Trophoblast cell (in vitro differentiated cells and primary cell): ENCODE measurements at regions not wholly inside any gene's neighbourhood (a gene's known extent, or its start where the extent isn't known, plus 50 kb on each side); places are given as distances from the start of the nearest gene placed in this dataset.

Experiments used
- DNase-seq, 2 donors: peaks; one replicate each; pipeline ENCODE4 v3.0.0-alpha.2; 2016
- H2AFZ ChIP-seq: 2 replicates; pipeline ENCODE4 v1.6.1; 2013; ENCODE audit warnings: low read length, moderate library complexity, mild to moderate bottlenecking; ENCODE audit not compliant: insufficient read depth, poor library complexity
- H2AK5ac ChIP-seq: 2 replicates; pipeline ENCODE4 v1.6.1; 2013; ENCODE audit warnings: mild to moderate bottlenecking, low read length
- H2BK120ac ChIP-seq: 2 replicates; pipeline ENCODE4 v1.6.1; 2013; ENCODE audit warnings: low read length, mild to moderate bottlenecking, moderate library complexity; ENCODE audit not compliant: insufficient read depth, poor library complexity
- H2BK12ac ChIP-seq: 2 replicates; pipeline ENCODE4 v1.6.1; 2013; ENCODE audit warnings: mild to moderate bottlenecking, low read length, moderate library complexity
- H2BK5ac ChIP-seq: 2 replicates; pipeline ENCODE4 v1.6.1; 2013; ENCODE audit warnings: low read length, low read depth, moderate library complexity, mild to moderate bottlenecking; ENCODE audit not compliant: poor library complexity
- H3K14ac ChIP-seq: 2 replicates; pipeline ENCODE4 v1.6.1; 2013; ENCODE audit warnings: mild to moderate bottlenecking, low read length
- H3K18ac ChIP-seq: 2 replicates; pipeline ENCODE4 v1.6.1; 2013; ENCODE audit warnings: mild to moderate bottlenecking, low read length
- H3K23ac ChIP-seq: 2 replicates; pipeline ENCODE4 v1.6.1; 2013; ENCODE audit warnings: low read length
- H3K27ac ChIP-seq: 2 replicates; pipeline ENCODE4 v1.5.1; 2013; ENCODE audit warnings: low read depth, mild to moderate bottlenecking, inconsistent platforms, low read length, moderate library complexity
- H3K27me3 ChIP-seq: 2 replicates; pipeline ENCODE4 v1.6.1; 2013; ENCODE audit warnings: inconsistent platforms, mild to moderate bottlenecking, low read length, moderate library complexity; ENCODE audit not compliant: insufficient read depth
- H3K36me3 ChIP-seq, 2 experiments: 1 replicate in 1 of 2; 2 replicates in 1 of 2; pipeline ENCODE4 v1.6.1; 2013; ENCODE audit warnings: low read length in 2 of 2, mild to moderate bottlenecking in 2 of 2, moderate library complexity in 1 of 2; ENCODE audit not compliant: insufficient read depth in 2 of 2, control insufficient read depth in 1 of 2
- H3K4ac ChIP-seq: 2 replicates; pipeline ENCODE4 v1.6.1; 2013; ENCODE audit warnings: low read depth, mild to moderate bottlenecking, low read length, moderate library complexity
- H3K4me1 ChIP-seq, 2 experiments: 1 replicate in 1 of 2; 2 replicates in 1 of 2; pipeline ENCODE4 v1.6.1; 2013; ENCODE audit warnings: low read length in 2 of 2, mild to moderate bottlenecking in 2 of 2, moderate library complexity in 1 of 2; ENCODE audit not compliant: insufficient read depth in 2 of 2, control insufficient read depth in 1 of 2
- H3K4me2 ChIP-seq: 2 replicates; pipeline ENCODE4 v1.6.1; 2013; ENCODE audit warnings: inconsistent platforms, mild to moderate bottlenecking, low read length, moderate library complexity
- H3K4me3 ChIP-seq: 2 replicates; pipeline ENCODE4 v1.5.1; 2013; ENCODE audit warnings: mild to moderate bottlenecking, low read depth, low read length, inconsistent platforms
- H3K79me1 ChIP-seq: one replicate; pipeline ENCODE4 v1.6.1; 2013; ENCODE audit warnings: low read length
- H3K79me2 ChIP-seq: 2 replicates; pipeline ENCODE4 v1.6.1; 2013; ENCODE audit warnings: low read length, mild to moderate bottlenecking; ENCODE audit not compliant: control insufficient read depth, insufficient read depth, poor library complexity
- H3K9ac ChIP-seq: 2 replicates; pipeline ENCODE4 v1.6.1; 2013; ENCODE audit warnings: mild to moderate bottlenecking, low read length
- H3K9me3 ChIP-seq: 2 replicates; pipeline ENCODE4 v1.6.1; 2013; ENCODE audit warnings: low read depth, mild to moderate bottlenecking, control low read depth, inconsistent platforms, low read length; ENCODE audit not compliant: insufficient read depth
- H4K12ac ChIP-seq: 2 replicates; pipeline ENCODE4 v1.6.1; 2013; ENCODE audit warnings: low read depth, mild to moderate bottlenecking, low read length, moderate library complexity
- H4K8ac ChIP-seq: 2 replicates; pipeline ENCODE4 v1.6.1; 2013; ENCODE audit warnings: low read depth, mild to moderate bottlenecking, low read length, moderate library complexity
- H4K91ac ChIP-seq: one replicate; pipeline ENCODE4 v1.6.1; 2013; ENCODE audit warnings: low read depth, mild to moderate bottlenecking, low read length, moderate library complexity
- WGBS: extraction: QIAGEN DNeasy Blood & Tissue Kit; methylation state at CpG from one replicate; pipeline ENCODE4 v1.1.7; 2013; ENCODE audit warnings: missing lambda C conversion rate; ENCODE audit not compliant: insufficient read length, insufficient coverage; ENCODE audit errors: extremely low coverage; 5-methylcytosine and 5-hydroxymethylcytosine counted together

DNA sequence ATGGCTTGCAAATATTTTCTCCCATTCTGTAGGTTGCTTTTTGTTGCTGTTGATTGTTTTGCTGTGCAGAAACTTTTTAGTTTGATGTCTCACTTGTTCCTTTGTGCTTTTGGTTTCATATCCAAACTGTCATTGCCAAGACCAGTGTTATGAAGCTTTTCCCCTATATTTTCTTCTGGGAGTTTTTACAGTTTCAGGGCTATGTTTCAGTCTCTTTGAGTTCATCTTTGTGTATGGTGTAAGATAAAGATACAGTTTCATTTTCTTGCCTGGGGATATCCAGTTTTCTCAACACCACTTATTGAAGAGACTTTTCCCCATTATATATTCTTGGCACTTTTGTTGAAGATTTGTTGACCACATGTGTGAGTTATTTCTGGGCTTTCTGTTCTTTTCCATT lies 139.9 kb downstream of the MRPL57 start:
- H3K23ac ChIP-seq, result no peak overlapping the region
- H2AK5ac ChIP-seq, result no peak overlapping the region
- H3K79me2 ChIP-seq, result no peaks in the 10 kb centered on the region
- H3K79me1 ChIP-seq, result no peaks in the 10 kb centered on the region
- peaks cover 3% of the 10 kb centered on the region for H3K9me3 ChIP-seq
- H3K27me3 ChIP-seq, result no peaks in the 10 kb centered on the region
- no peak overlapping the region for H4K12ac ChIP-seq
- H2BK120ac ChIP-seq, result no peak overlapping the region
- H3K4me1 ChIP-seq, result no peaks in the 10 kb centered on the region
- no peak overlapping the region for H2AFZ ChIP-seq
- H3K18ac ChIP-seq, result no peak overlapping the region
- no peak overlapping the region for H3K4me2 ChIP-seq
- H3K4ac ChIP-seq, result no peak overlapping the region
- no peak for DNase-seq
- H2BK12ac ChIP-seq, result no peak overlapping the region
- no peak overlapping the region for H4K8ac ChIP-seq
- no peak overlapping the region for H2BK5ac ChIP-seq
- no peak overlapping the region for H3K14ac ChIP-seq
- no peak overlapping the region for H3K4me3 ChIP-seq
- H3K36me3 ChIP-seq, result no peaks in the 10 kb centered on the region
- H3K9ac ChIP-seq, result no peak overlapping the region
- H4K91ac ChIP-seq, result no peak overlapping the region
- H3K27ac ChIP-seq, result no peak overlapping the region

DNA sequence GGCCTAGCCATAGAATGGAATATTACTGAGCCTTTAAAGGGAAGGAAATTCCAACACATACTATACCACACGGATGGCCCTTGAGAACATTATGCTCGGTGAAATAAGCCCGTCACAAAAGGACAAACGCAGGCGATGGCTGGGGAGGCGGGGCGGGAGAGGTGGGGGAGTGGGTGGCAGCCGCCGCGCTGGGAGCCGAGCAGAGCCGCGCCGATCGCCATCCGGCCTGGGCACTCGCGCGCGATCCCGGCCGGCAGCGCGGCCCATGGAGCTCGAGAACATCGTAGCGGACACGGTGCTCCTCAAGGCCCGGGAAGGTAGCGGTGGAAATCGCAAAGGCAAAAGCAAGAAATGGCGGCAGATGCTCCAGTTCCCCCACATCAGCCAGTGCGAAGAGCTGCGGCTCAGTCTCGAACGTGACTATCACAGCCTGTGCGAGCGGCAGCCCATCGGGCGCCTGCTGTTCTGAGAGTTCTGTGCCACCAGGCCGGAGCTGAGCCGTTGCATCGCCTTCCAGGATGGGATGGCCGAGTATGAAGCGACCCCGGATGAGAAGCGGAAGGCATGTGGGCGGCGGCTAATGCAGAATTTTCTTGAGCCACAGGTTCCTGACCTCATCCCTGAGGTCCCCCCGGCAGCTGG lies 140.1 kb downstream of the ZDHHC20 start:
- H3K4ac ChIP-seq, result no peak overlapping the region
- H3K27me3 ChIP-seq, result no peaks in the 10 kb centered on the region
- H2BK12ac ChIP-seq, result no peak overlapping the region
- H3K23ac ChIP-seq, result no peak overlapping the region
- no peak for DNase-seq
- H4K12ac ChIP-seq, result no peak overlapping the region
- no peak overlapping the region for H2AFZ ChIP-seq
- no peak overlapping the region for H2AK5ac ChIP-seq
- no peaks in the 10 kb centered on the region for H3K79me1 ChIP-seq
- H3K14ac ChIP-seq, result no peak overlapping the region
- H3K4me2 ChIP-seq, result no peak overlapping the region
- no peak overlapping the region for H3K27ac ChIP-seq
- no peak overlapping the region for H3K4me3 ChIP-seq
- H3K79me2 ChIP-seq, result no peaks in the 10 kb centered on the region
- H3K18ac ChIP-seq, result no peak overlapping the region
- no peak overlapping the region for H2BK5ac ChIP-seq
- no peak overlapping the region for H2BK120ac ChIP-seq
- peaks cover 3% of the 10 kb centered on the region for H3K9me3 ChIP-seq
- H3K4me1 ChIP-seq, result no peaks in the 10 kb centered on the region
- H4K8ac ChIP-seq, result no peak overlapping the region
- H4K91ac ChIP-seq, result no peak overlapping the region
- H3K9ac ChIP-seq, result no peak overlapping the region
- no CpG with 5 or more reads among the region's 50 CpGs for WGBS
- H3K36me3 ChIP-seq, result no peaks in the 10 kb centered on the region

- Histone ChIP-seq H3K4me3 (no peak overlapping the region), H3K27ac (no peak overlapping the region), H3K27me3 (no peaks in the 10 kb centered on the region), H3K36me3 (no peaks in the 10 kb centered on the region), H3K79me1 (no peaks in the 10 kb centered on the region), H3K23ac (no peak overlapping the region), H4K12ac (no peak overlapping the region), H3K4me2 (no peak overlapping the region), H3K14ac (no peak overlapping the region), H2AK5ac (no peak overlapping the region), H4K8ac (no peak overlapping the region), H3K4ac (no peak overlapping the region), H2BK5ac (no peak overlapping the region), H3K18ac (no peak overlapping the region), H4K91ac (no peak overlapping the region), H3K79me2 (no peaks in the 10 kb centered on the region), H3K4me1 (no peaks in the 10 kb centered on the region), H2AFZ (no peak overlapping the region), H2BK12ac (no peak overlapping the region), H3K9me3 (peaks cover 3% of the 10 kb centered on the region), H3K9ac (no peak overlapping the region), H2BK120ac (no peak overlapping the region)
- no peak for DNase-seq
- WGBS, result no CpG with 5 or more reads among the region's 40 CpGs
Measured at GRCh38 chr13:21319869-21320641, 139.0 kb downstream of the ZDHHC20 start.

GRCh38 chr13:21320642-21321034 lies 138.5 kb downstream of the ZDHHC20 start:
- Histone ChIP-seq H2AFZ (no peak overlapping the region), H3K18ac (no peak overlapping the region), H2BK120ac (no peak overlapping the region), H3K27ac (no peak overlapping the region), H4K8ac (no peak overlapping the region), H2BK5ac (no peak overlapping the region), H3K79me2 (no peaks in the 10 kb centered on the region), H3K14ac (no peak overlapping the region), H2AK5ac (no peak overlapping the region), H3K4me3 (no peak overlapping the region), H3K9ac (no peak overlapping the region), H3K27me3 (no peaks in the 10 kb centered on the region), H3K4me1 (no peaks in the 10 kb centered on the region), H3K36me3 (no peaks in the 10 kb centered on the region), H2BK12ac (no peak overlapping the region), H4K91ac (no peak overlapping the region), H3K79me1 (no peaks in the 10 kb centered on the region), H4K12ac (no peak overlapping the region), H3K4me2 (no peak overlapping the region), H3K4ac (no peak overlapping the region), H3K9me3 (peaks cover 3% of the 10 kb centered on the region), H3K23ac (no peak overlapping the region)
- no peak for DNase-seq
- WGBS, result no CpG with 5 or more reads among the region's 8 CpGs
